Endodermal cell (in vitro differentiated cells): ENCODE measurements at regions not wholly inside any gene's neighbourhood (a gene's known extent, or its start where the extent isn't known, plus 50 kb on each side); places are given as distances from the start of the nearest gene placed in this dataset.

Experiments
- DNase-seq: peaks from one replicate; pipeline ENCODE4 v3.0.0-alpha.2; 2017
- H3K27ac ChIP-seq: 2 replicates; pipeline ENCODE4 v1.5.1; 2013; ENCODE audit warnings: mild to moderate bottlenecking, low read depth, low read length, moderate library complexity
- H3K27me3 ChIP-seq: 2 replicates; pipeline ENCODE4 v1.6.1; 2013; ENCODE audit warnings: mild to moderate bottlenecking, low read length, moderate library complexity; ENCODE audit not compliant: insufficient read depth, control insufficient read depth, poor library complexity, severe bottlenecking
- H3K36me3 ChIP-seq: 2 replicates; pipeline ENCODE4 v1.7.0; 2013; ENCODE audit warnings: mild to moderate bottlenecking, low read length, moderate library complexity; ENCODE audit not compliant: control insufficient read depth, insufficient read depth
- H3K4me1 ChIP-seq: one replicate; pipeline ENCODE4 v1.7.0; 2013; ENCODE audit warnings: low read length; ENCODE audit not compliant: control insufficient read depth, insufficient read depth
- H3K4me3 ChIP-seq: 2 replicates; pipeline ENCODE4 v1.5.1; 2013; ENCODE audit warnings: mild to moderate bottlenecking, low read length, moderate library complexity
- H3K9ac ChIP-seq: 2 replicates; pipeline ENCODE4 v1.6.1; 2013; ENCODE audit warnings: mild to moderate bottlenecking, low read length, moderate library complexity; ENCODE audit not compliant: poor library complexity, severe bottlenecking; ENCODE audit errors: extremely low read depth
- H3K9me3 ChIP-seq: 2 replicates; pipeline ENCODE4 v1.6.1; 2013; ENCODE audit warnings: mild to moderate bottlenecking, low read length, moderate library complexity; ENCODE audit not compliant: control insufficient read depth
- H3K27ac Mint-ChIP-seq: 2 replicates; pipeline ENCODE4 v1.8.0; 2020; ENCODE audit warnings: mixed read lengths
- H3K27me3 Mint-ChIP-seq: 2 replicates; pipeline ENCODE4 v1.8.0; 2021; ENCODE audit warnings: mild to moderate bottlenecking, mixed read lengths; ENCODE audit not compliant: insufficient read depth
- H3K36me3 Mint-ChIP-seq: 2 replicates; pipeline ENCODE4 v1.8.0; 2020; ENCODE audit warnings: low read depth, mixed read lengths
- H3K4me1 Mint-ChIP-seq: 2 replicates; pipeline ENCODE4 v1.8.0; 2020; ENCODE audit warnings: mixed read lengths
- H3K4me3 Mint-ChIP-seq: 2 replicates; pipeline ENCODE4 v1.8.0; 2020; ENCODE audit warnings: mild to moderate bottlenecking, moderate library complexity, mixed read lengths
- H3K9me3 Mint-ChIP-seq: 2 replicates; pipeline ENCODE4 v1.8.0; 2020; ENCODE audit warnings: mild to moderate bottlenecking, mixed read lengths
- CTCF ChIP-seq: fragments of 200-600 bp; sonication (generic); conservative IDR thresholded peaks from 2 replicates; pipeline ENCODE4 v1.5.0; 2021; ENCODE audit warnings: antibody characterized with exemption, mild to moderate bottlenecking
- WGBS, 2 experiments: methylation state at CpG; one replicate each; pipeline versions ENCODE4 v1.1.5 to v1.1.7; 2013; ENCODE audit warnings: missing lambda C conversion rate in 2 of 2, mixed read lengths in 1 of 2; ENCODE audit not compliant: insufficient coverage in 1 of 2, insufficient read length in 1 of 2; 5-methylcytosine and 5-hydroxymethylcytosine counted together

- no peak for TF ChIP-seq CTCF
- H3K4me3 Mint-ChIP-seq = no peak overlapping the region
- H3K27ac Mint-ChIP-seq = no peak overlapping the region
- DNase-seq = no peak
- peaks cover 5% of the 10 kb centered on the region for H3K36me3 Mint-ChIP-seq
- Histone ChIP-seq H3K27ac (no peak overlapping the region), H3K4me1 (no peaks in the 10 kb centered on the region), H3K9me3 (no peaks in the 10 kb centered on the region), H3K4me3 (no peak overlapping the region), H3K27me3 (no peaks in the 10 kb centered on the region), H3K9ac (no peak overlapping the region), H3K36me3 (no peaks in the 10 kb centered on the region)
- no peaks in the 10 kb centered on the region for H3K4me1 Mint-ChIP-seq
- H3K27me3 Mint-ChIP-seq = no peaks in the 10 kb centered on the region
- peaks cover 55% of the 10 kb centered on the region for H3K9me3 Mint-ChIP-seq
- WGBS, 2 experiments = no CpG with 5 or more reads among the region's 1 CpG
Measured at GRCh38 chrX:77003530-77003929, 443.7 kb upstream of the FGF16 start.

- Mint-ChIP-seq H3K9me3 (peaks cover 50% of the 10 kb centered on the region), H3K4me1 (no peaks in the 10 kb centered on the region), H3K4me3 (no peak overlapping the region), H3K27me3 (no peaks in the 10 kb centered on the region), H3K36me3 (peaks cover 5% of the 10 kb centered on the region), H3K27ac (no peak overlapping the region)
- TF ChIP-seq CTCF = no peak
- H3K9me3 ChIP-seq = no peaks in the 10 kb centered on the region
- no peaks in the 10 kb centered on the region for H3K4me1 ChIP-seq
- no peak overlapping the region for H3K27ac ChIP-seq
- H3K4me3 ChIP-seq = no peak overlapping the region
- H3K9ac ChIP-seq = no peak overlapping the region
- no peaks in the 10 kb centered on the region for H3K27me3 ChIP-seq
- 97% methylated on average over 3 of the region's 3 CpGs; no CpG with 5 or more reads in 1 of the 2 experiments for WGBS, 2 experiments
- no peak for DNase-seq
- H3K36me3 ChIP-seq = no peaks in the 10 kb centered on the region
Measured at GRCh38 chrX:77003956-77004355, 443.2 kb upstream of the FGF16 start.

GRCh38 chrX:77009691-77010090, 437.5 kb upstream of the FGF16 start:
- no peak overlapping the region for H3K27ac ChIP-seq
- Mint-ChIP-seq H3K9me3 (peaks cover 25% of the 10 kb centered on the region), H3K27me3 (no peaks in the 10 kb centered on the region), H3K4me1 (no peaks in the 10 kb centered on the region), H3K27ac (no peak overlapping the region), H3K36me3 (no peaks in the 10 kb centered on the region), H3K4me3 (no peak overlapping the region)
- no peaks in the 10 kb centered on the region for H3K9me3 ChIP-seq
- no peak overlapping the region for H3K9ac ChIP-seq
- no peak for DNase-seq
- TF ChIP-seq CTCF = no peak
- H3K27me3 ChIP-seq = no peaks in the 10 kb centered on the region
- no peaks in the 10 kb centered on the region for H3K4me1 ChIP-seq
- no peak overlapping the region for H3K4me3 ChIP-seq
- WGBS, 2 experiments = 94% methylated on average over 2 of the region's 2 CpGs; no CpG with 5 or more reads in 1 of the 2 experiments
- H3K36me3 ChIP-seq = no peaks in the 10 kb centered on the region
